GM19328 (cell line): ENCODE measurements at regions not wholly inside any gene's neighbourhood (a gene's known extent, or its start where the extent isn't known, plus 50 kb on each side); places are given as distances from the start of the nearest gene placed in this dataset.
"Not testable (repeated sequence)": the region's sequence is repeated elsewhere in the genome, so short reads cannot be mapped to it uniquely, and the experiment has no call there.

Experiments used
- ATAC-seq: cut with Tn5 transposase; IDR thresholded peaks from one replicate; pipeline ENCODE4 v1.9.1; 2021; ENCODE audit warnings: mild to moderate bottlenecking, moderate library complexity; ENCODE audit not compliant: unreplicated experiment

DNA sequence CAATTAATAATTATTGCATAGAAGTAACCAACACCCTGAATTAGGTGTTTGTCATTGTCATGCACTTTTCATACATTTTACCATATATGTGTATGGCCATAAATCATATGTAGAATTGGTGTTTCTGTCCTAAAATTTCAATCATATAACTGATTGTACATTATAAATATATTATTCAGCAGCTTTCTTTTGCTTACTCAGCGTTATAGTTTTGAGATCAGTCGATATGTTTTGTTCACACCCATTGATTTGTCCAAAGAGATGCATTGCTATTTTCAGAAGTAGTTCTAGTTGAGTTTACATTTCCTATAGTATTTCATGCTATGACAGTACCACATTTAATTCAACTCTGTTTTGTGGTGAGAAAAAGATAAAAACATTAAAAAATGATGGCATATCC, 50.5 kb upstream of the PARP4 start:
- ATAC-seq, result no peak

- not testable (repeated sequence) for ATAC-seq
Measured at GRCh38 chr13:24563971-24564370, 51.4 kb upstream of the PARP4 start.

- ATAC-seq, result no peak
Measured at GRCh38 chr13:24564881-24565280, 52.3 kb upstream of the PARP4 start.

DNA sequence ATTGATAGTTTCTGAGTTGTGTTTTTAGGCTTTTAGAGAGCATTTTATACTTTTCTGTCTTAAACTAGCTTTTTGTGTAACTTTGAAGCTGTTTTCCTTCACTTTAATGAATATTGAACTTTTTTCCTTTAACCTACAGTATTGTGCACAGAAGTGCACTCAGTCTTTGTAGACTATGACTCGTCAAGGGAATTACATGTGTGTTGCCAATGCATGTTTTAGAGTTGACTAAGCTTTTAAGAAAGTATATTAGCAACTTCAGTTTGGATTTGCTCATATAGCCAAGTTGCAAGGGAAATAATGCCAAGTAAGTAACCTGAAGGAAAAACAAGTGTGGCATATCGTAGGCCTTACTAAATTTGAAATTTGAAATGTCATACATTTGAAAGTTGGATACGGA, 55.0 kb upstream of the PARP4 start:
- not testable (repeated sequence) for ATAC-seq

DNA sequence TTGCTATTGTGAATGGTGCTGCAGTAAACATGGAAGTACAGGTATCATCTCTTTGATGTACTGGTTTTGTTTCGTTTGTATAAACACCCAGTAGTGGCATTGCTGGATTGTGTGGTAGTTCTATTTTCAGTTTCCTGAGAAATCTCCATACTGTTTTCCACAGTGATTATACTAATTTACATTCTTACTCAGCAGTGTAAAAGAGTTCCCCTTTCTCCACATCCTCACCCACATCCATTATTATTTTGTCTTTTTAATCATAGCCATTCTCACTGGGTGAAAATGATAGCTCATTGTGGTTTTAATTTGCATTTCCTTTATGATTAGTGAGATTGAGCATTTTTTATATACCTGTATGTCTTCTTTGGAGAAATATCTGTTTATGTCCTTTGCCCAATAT, 62.3 kb upstream of the PARP4 start:
- no peak for ATAC-seq

DNA sequence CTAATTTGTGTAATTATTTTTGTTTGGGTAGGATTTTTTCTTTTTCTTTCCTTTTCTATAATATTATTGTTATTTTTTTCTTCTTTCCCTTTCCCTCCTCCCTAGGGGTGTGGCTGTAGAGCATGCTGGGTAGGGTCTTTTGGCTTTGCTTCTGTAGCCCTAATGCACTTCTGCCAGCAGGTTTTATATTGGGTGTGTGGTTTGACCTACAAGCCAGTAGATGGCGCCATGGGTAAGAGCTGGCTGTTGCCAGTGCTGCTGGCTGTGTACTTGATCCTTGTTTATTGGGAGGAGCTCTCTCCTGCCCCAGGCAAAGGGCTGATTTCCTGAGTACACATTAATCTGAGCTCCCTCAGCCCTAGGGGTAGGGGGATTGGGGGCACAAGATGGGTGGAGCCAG, 67.7 kb upstream of the PARP4 start:
- ATAC-seq, result not testable (repeated sequence)

DNA sequence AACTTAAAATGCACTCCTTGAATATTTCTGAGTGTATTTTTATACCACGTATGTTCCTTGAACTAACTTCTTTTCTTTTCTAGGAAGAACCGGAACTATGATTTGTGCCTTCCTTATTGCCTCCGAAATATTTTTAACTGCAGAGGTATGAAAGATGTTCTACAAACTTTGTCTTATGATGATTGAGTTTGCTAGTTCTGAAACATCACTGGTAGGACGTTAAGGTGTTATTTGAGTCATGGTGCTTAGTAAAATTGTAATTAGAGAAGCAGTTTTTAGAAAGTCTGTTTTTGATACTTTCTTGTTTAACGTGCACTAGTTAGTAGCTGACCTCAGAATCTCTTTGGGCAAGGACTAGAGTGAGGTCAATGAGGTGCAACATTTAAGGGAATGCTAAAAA, 69.0 kb upstream of the PARP4 start:
- not testable (repeated sequence) for ATAC-seq

DNA sequence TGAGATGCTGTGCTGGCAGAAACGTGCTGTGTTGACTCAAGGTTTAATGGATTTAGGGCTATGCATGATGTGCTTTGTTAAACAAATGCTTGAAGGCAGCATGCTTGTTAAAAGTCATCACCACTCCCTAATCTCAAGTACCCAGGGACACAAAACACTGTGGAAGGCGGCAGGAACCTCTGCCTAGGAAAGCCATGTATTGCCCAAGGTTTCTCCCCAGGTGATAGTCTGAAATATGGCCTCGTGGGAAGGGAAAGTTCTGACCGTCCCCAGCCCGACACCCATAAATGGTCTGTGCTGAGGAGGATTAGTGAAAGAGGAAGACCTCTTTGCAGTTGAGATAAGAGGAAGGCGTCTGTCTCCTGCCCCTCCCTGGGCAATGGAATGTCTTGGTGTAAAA, 79.1 kb upstream of the PARP4 start:
- not testable (repeated sequence) for ATAC-seq

DNA sequence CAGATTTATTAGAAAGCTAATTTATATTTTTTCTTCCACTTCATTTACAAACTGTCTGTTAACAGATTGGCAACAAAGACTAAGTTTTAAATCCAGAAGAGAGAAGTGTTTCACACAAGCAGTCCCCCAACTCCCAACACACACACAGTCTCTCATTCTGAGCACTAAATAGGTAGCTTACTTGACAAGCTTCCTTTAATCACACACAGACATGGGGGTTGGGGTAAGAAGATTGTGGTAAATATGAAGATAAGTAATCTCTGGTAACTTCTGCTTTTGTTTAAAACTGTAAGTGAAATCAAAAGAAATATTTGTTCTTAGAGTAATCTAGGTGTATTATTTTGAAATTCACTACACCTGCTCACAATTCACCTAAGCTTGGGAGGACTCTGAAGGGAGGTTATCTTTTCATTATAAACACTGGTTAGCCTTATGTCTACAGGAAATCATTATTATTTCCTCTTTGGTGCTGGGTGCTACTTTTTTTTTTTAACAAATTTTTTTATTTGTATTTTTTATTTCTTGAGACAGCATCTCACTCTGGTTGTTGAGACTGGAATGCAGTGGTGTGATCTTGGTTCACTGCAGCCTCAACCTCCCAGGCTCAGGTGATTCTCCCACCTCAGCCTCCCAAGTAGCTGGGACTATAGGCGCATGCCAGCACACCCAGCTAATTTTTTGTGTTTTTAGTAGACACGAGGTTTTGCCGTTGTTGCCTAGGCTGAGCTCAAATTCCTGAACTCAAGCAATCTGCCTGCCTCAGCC, 82.1 kb upstream of the ATP12A start:
- not testable (repeated sequence) for ATAC-seq

DNA sequence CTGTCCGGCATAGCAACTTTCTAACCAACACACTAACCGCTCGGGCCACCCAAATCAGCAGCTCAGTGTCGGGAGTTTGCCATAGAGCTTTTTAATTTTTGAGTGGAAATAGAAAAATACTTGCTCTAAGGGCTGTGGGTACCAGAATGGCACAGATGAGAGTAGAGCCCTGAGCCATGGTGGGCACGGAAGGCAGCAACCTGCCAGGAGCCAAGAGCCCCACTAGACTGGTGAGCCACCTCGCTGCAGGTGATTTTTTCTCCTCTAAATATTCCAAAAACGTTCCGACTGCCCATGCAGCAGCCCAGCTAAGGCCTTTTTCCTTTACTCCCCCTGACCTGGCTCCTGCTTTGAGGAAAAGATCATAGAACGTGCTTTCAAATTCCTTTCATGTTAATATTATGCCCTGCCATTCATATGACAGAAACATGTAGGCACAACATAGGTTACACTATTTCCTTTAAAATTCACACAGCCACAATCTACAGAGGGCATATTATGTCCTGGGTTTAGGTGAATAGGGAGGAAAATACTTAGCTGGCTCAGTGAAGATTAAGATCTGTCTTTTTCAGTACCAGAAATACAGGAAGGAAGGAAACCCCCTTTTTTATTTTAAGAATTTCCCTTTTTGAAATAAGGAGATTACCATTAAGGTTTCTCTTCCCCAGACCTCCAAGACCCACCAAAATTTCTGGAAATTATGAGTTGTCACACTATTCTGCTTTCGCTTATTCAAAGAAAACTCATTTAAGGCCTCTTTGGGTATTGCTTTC, 81.0 kb upstream of the ATP12A start:
- ATAC-seq, result not testable (repeated sequence)

- ATAC-seq, result no peak
Measured at GRCh38 chr13:24605923-24606372, 74.3 kb upstream of the ATP12A start.

DNA sequence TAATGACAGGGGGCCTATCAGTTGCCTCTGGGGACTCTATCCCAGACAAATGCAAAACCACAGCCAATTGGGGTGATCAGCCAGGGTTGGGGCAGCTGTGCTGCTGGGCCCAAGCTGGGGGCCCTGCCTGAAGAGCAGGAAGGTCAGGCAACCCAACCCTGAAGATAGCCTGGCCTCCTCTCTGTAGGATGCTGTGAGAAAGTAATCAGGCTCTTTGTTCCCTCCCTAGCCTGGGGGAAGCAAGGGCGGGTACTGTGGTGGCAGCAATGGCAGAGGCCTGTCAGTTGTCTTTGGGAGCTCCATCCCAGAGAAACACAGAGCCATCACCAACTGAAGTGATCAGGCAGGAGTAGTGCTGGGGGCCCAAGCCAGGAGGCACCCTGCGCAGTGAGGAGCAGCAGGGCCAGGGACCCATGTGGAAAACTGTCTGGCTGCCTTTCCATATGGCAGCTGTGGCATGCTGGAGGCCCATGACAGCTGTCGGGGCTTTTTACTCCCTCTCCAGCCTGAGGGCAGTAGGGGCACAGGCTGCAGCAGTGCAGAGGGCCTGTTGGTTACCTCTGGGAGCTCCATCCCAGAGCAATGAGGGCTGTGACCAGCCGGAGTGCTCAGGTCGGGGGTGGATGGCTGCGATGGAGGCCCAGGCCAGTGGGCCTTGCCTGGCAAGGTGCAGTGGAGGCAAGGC, 73.6 kb upstream of the ATP12A start:
- ATAC-seq, result no peak

DNA sequence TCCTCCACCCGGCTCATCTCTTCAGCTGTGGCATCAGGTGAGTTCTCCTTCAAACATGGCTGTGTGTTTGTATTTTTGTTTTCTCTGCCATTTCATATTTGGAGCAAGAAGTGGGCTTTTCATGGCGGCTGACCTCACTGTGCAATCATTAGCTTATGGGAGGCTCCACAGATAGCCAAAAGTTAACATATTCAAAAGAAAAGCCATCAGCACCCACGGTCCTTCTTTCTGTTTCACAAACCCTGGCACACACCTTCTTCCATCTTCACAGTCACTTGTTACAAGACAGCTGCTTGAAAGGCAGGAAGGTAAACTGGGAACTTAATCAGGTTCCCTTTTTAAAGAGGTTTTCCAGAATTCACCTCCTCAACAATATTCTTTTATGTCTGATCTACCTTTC, 69.3 kb upstream of the ATP12A start:
- no peak for ATAC-seq

GRCh38 chr13:24612726-24613125, 67.5 kb upstream of the ATP12A start:
- no peak for ATAC-seq

DNA sequence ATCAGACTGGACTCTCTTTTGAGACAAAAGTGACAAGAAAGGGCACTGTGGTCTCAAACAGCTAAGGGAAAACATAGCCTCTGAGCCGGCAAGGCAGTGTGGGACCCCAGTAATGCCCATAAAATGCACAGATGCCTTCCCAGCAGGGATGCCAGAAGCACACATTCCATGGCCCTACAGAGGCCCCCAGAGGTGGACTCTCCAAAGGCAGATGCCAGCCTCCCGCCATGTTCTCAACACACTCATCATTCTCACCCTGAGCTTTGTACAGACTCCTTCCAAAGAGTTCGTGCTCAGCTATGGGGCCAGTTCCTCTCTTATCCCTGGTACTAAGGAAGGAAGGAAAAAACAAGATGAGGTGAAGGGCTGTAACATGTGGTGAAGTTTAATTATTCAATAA, 67.1 kb upstream of the ATP12A start:
- ATAC-seq, result no peak

DNA sequence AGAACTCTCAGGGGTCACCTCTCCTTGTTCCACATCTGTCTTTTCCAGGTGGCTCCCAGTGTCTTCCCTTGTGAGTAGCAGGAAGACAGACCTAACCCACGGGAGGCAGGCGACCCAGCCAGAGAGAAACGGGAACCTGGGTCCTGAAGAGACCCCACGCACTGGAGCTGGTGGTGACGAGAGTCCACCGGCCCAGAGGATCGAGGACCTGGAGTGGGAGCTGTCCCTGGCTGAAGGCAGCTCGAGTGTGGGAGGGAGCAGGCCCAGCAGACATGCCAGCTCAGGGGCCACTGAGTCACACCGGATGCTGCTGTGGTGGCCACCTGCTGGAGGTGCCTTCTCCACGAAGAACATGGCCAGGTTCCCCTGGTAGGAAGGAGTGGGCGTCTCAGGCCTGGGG, 66.5 kb upstream of the ATP12A start:
- ATAC-seq, result no peak

DNA sequence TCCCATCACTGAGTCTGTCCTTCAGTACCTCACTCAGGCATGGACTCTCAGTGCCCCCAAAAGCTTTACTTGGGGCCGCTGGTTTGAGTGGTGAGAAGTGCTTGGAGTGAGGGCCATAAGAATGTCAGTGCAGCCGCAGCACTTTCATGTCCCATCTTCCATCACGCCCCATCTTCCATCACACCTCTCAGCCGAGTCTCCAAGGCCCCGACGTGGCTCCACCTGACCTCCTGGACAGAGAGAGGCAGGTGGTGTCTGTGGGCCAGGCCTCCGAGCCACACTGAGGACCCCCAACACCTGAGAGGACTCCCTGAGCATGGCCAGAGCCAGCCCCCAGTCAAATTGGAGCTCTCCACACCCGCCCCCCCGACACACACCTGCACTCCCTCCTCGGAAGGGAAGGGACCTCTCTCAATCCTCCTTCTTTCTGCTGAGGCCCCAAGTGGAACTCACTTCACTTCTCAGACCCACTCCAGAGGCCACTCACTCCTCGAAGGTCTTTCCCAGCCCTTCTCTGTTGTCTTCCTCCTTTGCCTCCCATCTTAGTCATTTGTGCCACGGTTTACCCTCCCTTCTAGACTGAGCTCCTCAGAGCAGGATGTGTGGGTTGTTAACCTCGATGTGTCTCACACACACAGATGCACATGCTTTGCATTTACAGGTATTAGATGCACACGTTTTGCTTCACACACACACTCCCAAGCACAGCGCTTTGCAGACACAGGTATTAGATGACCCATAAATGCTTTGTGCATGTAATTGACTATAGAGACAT, 65.7 kb upstream of the ATP12A start:
- no peak for ATAC-seq

DNA sequence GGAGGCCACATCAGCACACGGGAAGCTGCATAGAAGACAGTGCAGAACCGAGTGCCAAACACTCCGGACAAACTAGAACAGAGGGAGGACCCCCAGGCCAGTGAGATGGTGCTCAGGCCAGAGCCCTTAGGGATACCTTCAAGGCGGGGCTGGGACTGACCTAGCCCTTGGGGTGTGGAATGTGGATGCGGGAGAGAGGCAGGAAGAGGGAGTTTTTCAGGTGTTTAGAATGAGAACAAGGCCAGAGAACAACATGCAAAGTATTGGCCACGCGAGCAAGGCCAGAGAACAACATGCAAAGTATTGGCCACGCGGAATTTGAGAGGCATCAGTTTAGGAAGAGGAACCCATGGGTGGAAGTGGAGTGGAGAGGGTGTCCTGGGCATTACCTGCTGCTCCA, 65.1 kb upstream of the ATP12A start:
- no peak for ATAC-seq

GRCh38 chr13:24615911-24616472, 64.2 kb upstream of the ATP12A start:
- no peak for ATAC-seq

GRCh38 chr13:24616514-24616913, 63.7 kb upstream of the ATP12A start:
- ATAC-seq, result no peak
